ENCODE measurements at regions not wholly inside any gene's neighbourhood (a gene's known extent, or its start where the extent isn't known, plus 50 kb on each side); places are given as distances from the start of the nearest gene placed in this dataset.

- TF ChIP-seq CTCF (IDR thresholded peaks at IDR 0.05; ENCODE audit: low read depth, low read length): no peak
- Histone ChIP-seq H3K4me3 (ENCODE audit: low read depth, low read length) (no peak overlapping the region), H3K27ac (ENCODE audit: low read depth, low read length) (no peak overlapping the region), H3K27me3 (ENCODE audit: control insufficient read depth, insufficient read depth, low read length) (no peaks in the 10 kb centered on the region), H3K9me3 (ENCODE audit: control insufficient read depth, insufficient read depth, low read length) (peaks cover 87% of the 10 kb centered on the region)
- ChIA-PET CTCF (no interaction called here), POLR2A (no interaction called here)
- DNase-seq (ENCODE audit: low read depth, low spot score): no peak
Measured at GRCh38 chr10:131576341-131577177, 265.0 kb upstream of the TCERG1L start.

- TF ChIP-seq CTCF (IDR thresholded peaks at IDR 0.05; ENCODE audit: low read depth, low read length): no peak
- Histone ChIP-seq H3K4me3 (ENCODE audit: low read depth, low read length) (no peak overlapping the region), H3K27me3 (ENCODE audit: control insufficient read depth, insufficient read depth, low read length) (no peaks in the 10 kb centered on the region), H3K9me3 (ENCODE audit: control insufficient read depth, insufficient read depth, low read length) (peaks cover 85% of the 10 kb centered on the region), H3K27ac (ENCODE audit: low read depth, low read length) (no peak overlapping the region)
- ChIA-PET CTCF (no interaction called here), POLR2A (no interaction called here)
- DNase-seq (ENCODE audit: low read depth, low spot score): no peak
Measured at GRCh38 chr10:131577178-131577555, 265.6 kb upstream of the TCERG1L start.

GRCh38 chr10:131577786-131578471, 266.4 kb upstream of the TCERG1L start:
- POLR2A ChIA-PET: no interaction called here
- CTCF ChIA-PET: no interaction called here
- H3K4me3 ChIP-seq (ENCODE audit: low read depth, low read length): no peak overlapping the region
- H3K9me3 ChIP-seq (ENCODE audit: control insufficient read depth, insufficient read depth, low read length): peaks cover 80% of the 10 kb centered on the region
- no peak for TF ChIP-seq CTCF (IDR thresholded peaks at IDR 0.05; ENCODE audit: low read depth, low read length)
- DNase-seq (ENCODE audit: low read depth, low spot score): no peak
- no peaks in the 10 kb centered on the region for H3K27me3 ChIP-seq (ENCODE audit: control insufficient read depth, insufficient read depth, low read length)
- H3K27ac ChIP-seq (ENCODE audit: low read depth, low read length): no peak overlapping the region

- H3K9me3 ChIP-seq (ENCODE audit: control insufficient read depth, insufficient read depth, low read length): peaks cover 74% of the 10 kb centered on the region
- CTCF ChIA-PET: no interaction called here
- no peak overlapping the region for H3K4me3 ChIP-seq (ENCODE audit: low read depth, low read length)
- no peak overlapping the region for H3K27ac ChIP-seq (ENCODE audit: low read depth, low read length)
- no peak for DNase-seq (ENCODE audit: low read depth, low spot score)
- no peak for TF ChIP-seq CTCF (IDR thresholded peaks at IDR 0.05; ENCODE audit: low read depth, low read length)
- no peaks in the 10 kb centered on the region for H3K27me3 ChIP-seq (ENCODE audit: control insufficient read depth, insufficient read depth, low read length)
- POLR2A ChIA-PET: no interaction called here
Measured at GRCh38 chr10:131578472-131578970, 267.0 kb upstream of the TCERG1L start.
